Endothelial cell of umbilical vein (primary cell): ENCODE measurements at regions not wholly inside any gene's neighbourhood (a gene's known extent, or its start where the extent isn't known, plus 50 kb on each side); places are given as distances from the start of the nearest gene placed in this dataset.

Source experiments
- BruUV-seq: library from RNA; stranded (reverse); fragments of 400-500 nt; replicated peaks from 2 replicates; lab custom pipeline; 2021; lab: Mats Ljungman, UMichigan
- CTCF ChIA-PET: fragments of 300-600, 350-600 bp; sonication (Branson Sonifier 250); formaldehyde crosslinking; loops from one replicate; lab custom pipeline; 2021; ENCODE audit warnings: antibody characterized with exemption, inconsistent platforms; lab: Charles Lee
- POLR2A ChIA-PET: fragments of 300-600, 350-600 bp; sonication (Branson Sonifier 250); formaldehyde crosslinking; loops from one replicate; lab custom pipeline; 2021; ENCODE audit warnings: antibody characterized with exemption, inconsistent platforms; lab: Charles Lee
- DNase-seq: peaks from one replicate; pipeline ENCODE4 v3.0.0-alpha.2; 2011; ENCODE audit warnings: low read depth, low spot score
- FAIRE-seq: peaks from 2 replicates; lab custom pipeline; 2011; peaks lifted over from hg19 to GRCh38; lab: Jason Lieb, UNC
- H2AFZ ChIP-seq: 2 replicates; pipeline ENCODE4 v1.6.0; 2012; ENCODE audit warnings: low read depth, low read length, control low read depth, inconsistent platforms
- H3K27ac ChIP-seq: 2 replicates; pipeline ENCODE4 v1.5.1; 2011; ENCODE audit warnings: low read depth, mild to moderate bottlenecking, control low read depth, low read length, moderate library complexity; ENCODE audit not compliant: insufficient read depth
- H3K27me3 ChIP-seq, 2 experiments: 2 replicates each; pipeline versions ENCODE4 v1.6.0 to v1.6.1; 2011; ENCODE audit warnings: low read length in 2 of 2, mixed read lengths in 1 of 2; ENCODE audit not compliant: control insufficient read depth in 2 of 2, insufficient read depth in 2 of 2
- H3K36me3 ChIP-seq, 2 experiments: 2 replicates in 1 of 2; 3 replicates in 1 of 2; pipeline ENCODE4 v1.5.1; 2011; ENCODE audit warnings: low read length in 2 of 2, mild to moderate bottlenecking in 1 of 2, moderate library complexity in 1 of 2; ENCODE audit not compliant: control insufficient read depth in 2 of 2, insufficient read depth in 2 of 2; ENCODE audit errors: extremely low read depth in 1 of 2
- H3K4me1 ChIP-seq: 3 replicates; pipeline ENCODE4 v1.5.1; 2011; ENCODE audit warnings: mild to moderate bottlenecking, low read length; ENCODE audit not compliant: control insufficient read depth, insufficient read depth; ENCODE audit errors: extremely low read depth
- H3K4me2 ChIP-seq: 2 replicates; pipeline ENCODE4 v1.6.1; 2011; ENCODE audit warnings: low read length, control low read depth, mixed read lengths; ENCODE audit not compliant: insufficient read depth
- H3K4me3 ChIP-seq, 3 experiments: fragments of 200-600 bp in 1 of 3; sonication (generic), shearing (Covaris generic) in 1 of 3; replicated peaks in 1 of 3; 2 replicates each; pipeline ENCODE4 v1.5.1; 2011 to 2016; ENCODE audit warnings: control low read depth in 3 of 3, low read length in 3 of 3, mild to moderate bottlenecking in 2 of 3, inconsistent platforms in 1 of 3, low read depth in 1 of 3, moderate library complexity in 1 of 3; ENCODE audit not compliant: insufficient read depth in 1 of 3
- H3K79me2 ChIP-seq: 2 replicates; pipeline ENCODE4 v1.6.0; 2012; ENCODE audit warnings: low read length, inconsistent platforms; ENCODE audit not compliant: control insufficient read depth, insufficient read depth
- H3K9ac ChIP-seq: replicated peaks from 2 replicates; pipeline ENCODE3; 2011; ENCODE audit warnings: low read length, control low read depth; ENCODE audit not compliant: insufficient read depth; ENCODE audit errors: extremely low read depth
- H3K9me1 ChIP-seq: replicated peaks from 3 replicates; pipeline ENCODE4 v1.6.0; 2011; ENCODE audit warnings: mild to moderate bottlenecking, low read length; ENCODE audit not compliant: control insufficient read depth, insufficient read depth; ENCODE audit errors: extremely low read depth
- H3K9me3 ChIP-seq: replicated peaks from 2 replicates; pipeline ENCODE4 v1.5.1; 2012; ENCODE audit warnings: low read length, inconsistent platforms; ENCODE audit not compliant: control insufficient read depth, insufficient read depth
- H4K20me1 ChIP-seq: replicated peaks from 2 replicates; pipeline ENCODE3; 2011; ENCODE audit warnings: mild to moderate bottlenecking, low read length; ENCODE audit not compliant: control insufficient read depth, insufficient read depth; ENCODE audit errors: extremely low read depth
- CTCF ChIP-seq, 2 donors: IDR thresholded peaks; 1 replicate in 1 of 2; 2 replicates in 1 of 2; pipeline ENCODE4 v1.5.1; 2011; ENCODE audit warnings: low read length in 2 of 2, mild to moderate bottlenecking in 2 of 2, moderate library complexity in 2 of 2, control low read depth in 1 of 2, inconsistent platforms in 1 of 2, low read depth in 1 of 2; ENCODE audit not compliant: insufficient read depth in 1 of 2; ENCODE audit errors: extremely low read depth in 1 of 2
- EZH2 ChIP-seq: IDR thresholded peaks from 2 replicates; pipeline ENCODE4 v1.6.1; 2012; ENCODE audit warnings: borderline replicate concordance, low read depth, mild to moderate bottlenecking, moderate library complexity, low read length, inconsistent platforms; ENCODE audit not compliant: severe bottlenecking
- FOS ChIP-seq: IDR thresholded peaks from 2 replicates; pipeline ENCODE4 v1.6.1; 2011; ENCODE audit warnings: mild to moderate bottlenecking, low read length, moderate library complexity, borderline replicate concordance; ENCODE audit not compliant: insufficient read depth
- GATA2 ChIP-seq: IDR thresholded peaks from 2 replicates; pipeline ENCODE4 v1.7.0; 2011; ENCODE audit warnings: low read depth, mild to moderate bottlenecking, moderate library complexity, mixed read lengths, low read length; ENCODE audit not compliant: insufficient read length, insufficient read depth
- JUN ChIP-seq: IDR thresholded peaks from 2 replicates; pipeline ENCODE4 v1.6.1; 2011; ENCODE audit warnings: borderline replicate concordance, low read depth; ENCODE audit not compliant: insufficient read length, insufficient read depth
- MAX ChIP-seq: IDR thresholded peaks from 2 replicates; pipeline ENCODE4 v1.6.1; 2011; ENCODE audit not compliant: insufficient read depth, insufficient read length
- MYC ChIP-seq: IDR thresholded peaks from one replicate; pipeline ENCODE4 v1.6.1; 2011; ENCODE audit warnings: mild to moderate bottlenecking, low read depth, low read length
- POLR2A ChIP-seq: IDR thresholded peaks from 2 replicates; pipeline ENCODE4 v1.6.1; 2012; ENCODE audit warnings: low read depth, mild to moderate bottlenecking, control low read depth, low read length
- POLR2AphosphoS5 ChIP-seq: IDR thresholded peaks from 2 replicates; pipeline ENCODE4 v1.6.1; 2012; ENCODE audit warnings: low read depth, mild to moderate bottlenecking, control low read depth, low read length, moderate library complexity; ENCODE audit not compliant: insufficient read depth
- dilution Hi-C: fragments of 300-500 bp; cut with MboI; formaldehyde crosslinking; loops from one replicate; pipeline ENCODE4 v1.15.0; 2019; ENCODE audit warnings: low sequenced_read_pairs; ENCODE audit not compliant: extremely low pct_ligation_motif_present
- intact Hi-C: fragments of 100-400 bp; cut with micrococcal nuclease; formaldehyde crosslinking; loops from one replicate; pipeline ENCODE4 v1.10.0; 2022

- no peaks in the 10 kb centered on the region for H3K4me1 ChIP-seq
- no TSS peak for BruUV-seq
- no peak overlapping the region for H3K27ac ChIP-seq
- no peak overlapping the region for H3K9ac ChIP-seq
- CTCF ChIA-PET = no interaction called here
- POLR2A ChIA-PET = no interaction called here
- H3K9me3 ChIP-seq = no peaks in the 10 kb centered on the region
- no peak overlapping the region for H2AFZ ChIP-seq
- TF ChIP-seq MYC (no peak), POLR2AphosphoS5 (no peak), MAX (no peak), POLR2A (no peak), EZH2 (no peak), JUN (no peak), FOS (no peak), GATA2 (no peak), CTCF (IDR thresholded peaks at IDR 0.05; ENCODE audit: extremely low read depth in 1 of 2, insufficient read depth in 1 of 2, low read depth in 1 of 2, low read length in 2 of 2) (no peak)
- DNase-seq = no peak
- H3K79me2 ChIP-seq = no peaks in the 10 kb centered on the region
- H3K4me3 ChIP-seq = no peak overlapping the region
- H3K9me1 ChIP-seq = no peaks in the 10 kb centered on the region
- H3K27me3 ChIP-seq = no peaks in the 10 kb centered on the region
- dilution Hi-C loops (no loop called here), intact Hi-C loops (no loop called here)
- H4K20me1 ChIP-seq = no peaks in the 10 kb centered on the region
- H3K4me2 ChIP-seq = no peak overlapping the region
- no peaks in the 10 kb centered on the region for H3K36me3 ChIP-seq
- no peak for FAIRE-seq
These were observed 239.4 kb upstream of the PDE3A start for GRCh38 chr12:20128928-20129327.
